Astrocyte (in vitro differentiated cells and primary cell): ENCODE measurements at regions not wholly inside any gene's neighbourhood (a gene's known extent, or its start where the extent isn't known, plus 50 kb on each side); places are given as distances from the start of the nearest gene placed in this dataset.

Experiments
- DNase-seq: peaks from one replicate; pipeline ENCODE4 v3.0.0-alpha.2; 2010; ENCODE audit warnings: low read depth
- FAIRE-seq: peaks from 2 replicates; lab custom pipeline; 2011; peaks lifted over from hg19 to GRCh38; lab: Jason Lieb, UNC
- H2AFZ ChIP-seq: 2 replicates; pipeline ENCODE4 v1.6.0; 2012; ENCODE audit warnings: low read depth, low read length, inconsistent platforms
- H3K27ac ChIP-seq: 2 replicates; pipeline ENCODE4 v1.5.1; 2011; ENCODE audit warnings: low read depth, low read length, inconsistent platforms
- H3K27me3 ChIP-seq: 2 replicates; pipeline ENCODE4 v1.6.0; 2011; ENCODE audit warnings: low read length, inconsistent platforms; ENCODE audit not compliant: insufficient read depth
- H3K36me3 ChIP-seq: 2 replicates; pipeline ENCODE4 v1.5.1; 2011; ENCODE audit warnings: low read length, inconsistent platforms; ENCODE audit not compliant: insufficient read depth
- H3K4me1 ChIP-seq: 2 replicates; pipeline ENCODE4 v1.5.1; 2011; ENCODE audit warnings: low read length, inconsistent platforms; ENCODE audit not compliant: insufficient read depth
- H3K4me2 ChIP-seq: 2 replicates; pipeline ENCODE4 v1.6.0; 2012; ENCODE audit warnings: low read length, inconsistent platforms
- H3K4me3 ChIP-seq: 2 replicates; pipeline ENCODE4 v1.5.1; 2011; ENCODE audit warnings: low read depth, mild to moderate bottlenecking, low read length, inconsistent platforms; ENCODE audit not compliant: insufficient read depth
- H3K79me2 ChIP-seq: 2 replicates; pipeline ENCODE4 v1.6.0; 2012; ENCODE audit warnings: mild to moderate bottlenecking, low read length, inconsistent platforms; ENCODE audit not compliant: insufficient read depth
- H3K9ac ChIP-seq: 2 replicates; pipeline ENCODE4 v1.6.0; 2012; ENCODE audit warnings: mild to moderate bottlenecking, low read length, inconsistent platforms
- H3K9me3 ChIP-seq: 2 replicates; pipeline ENCODE4 v1.5.1; 2012; ENCODE audit warnings: low read depth, mild to moderate bottlenecking, low read length, inconsistent platforms; ENCODE audit not compliant: insufficient read depth
- H4K20me1 ChIP-seq: 2 replicates; pipeline ENCODE4 v1.6.0; 2012; ENCODE audit warnings: low read length, inconsistent platforms; ENCODE audit not compliant: insufficient read depth
- H3K27ac Mint-ChIP-seq: one replicate; pipeline ENCODE4 v1.8.0; 2021; ENCODE audit warnings: mild to moderate bottlenecking, mixed read lengths; ENCODE audit not compliant: unreplicated experiment
- H3K27me3 Mint-ChIP-seq: one replicate; pipeline ENCODE4 v1.8.0; 2021; ENCODE audit warnings: low read depth, mixed read lengths; ENCODE audit not compliant: unreplicated experiment
- H3K36me3 Mint-ChIP-seq: one replicate; pipeline ENCODE4 v1.8.0; 2021; ENCODE audit warnings: low read depth, mixed read lengths; ENCODE audit not compliant: unreplicated experiment
- H3K4me1 Mint-ChIP-seq: one replicate; pipeline ENCODE4 v1.8.0; 2021; ENCODE audit warnings: low read depth, mixed read lengths; ENCODE audit not compliant: unreplicated experiment
- H3K4me3 Mint-ChIP-seq: one replicate; pipeline ENCODE4 v1.8.0; 2021; ENCODE audit warnings: mild to moderate bottlenecking, moderate library complexity, mixed read lengths; ENCODE audit not compliant: unreplicated experiment
- H3K9me3 Mint-ChIP-seq: one replicate; pipeline ENCODE4 v1.8.0; 2021; ENCODE audit warnings: mild to moderate bottlenecking, mixed read lengths; ENCODE audit not compliant: unreplicated experiment
- EZH2 ChIP-seq: IDR thresholded peaks from 2 replicates; pipeline ENCODE4 v1.6.1; 2012; ENCODE audit warnings: mild to moderate bottlenecking, low read length, inconsistent platforms; ENCODE audit not compliant: insufficient read depth
- TF ChIP-seq, protein P1 (sequence below): IDR thresholded peaks from 2 replicates; pipeline ENCODE4 v1.5.1; 2011; ENCODE audit warnings: low read depth, mild to moderate bottlenecking, inconsistent platforms, low read length, moderate library complexity; ENCODE audit not compliant: insufficient read depth

DNA sequence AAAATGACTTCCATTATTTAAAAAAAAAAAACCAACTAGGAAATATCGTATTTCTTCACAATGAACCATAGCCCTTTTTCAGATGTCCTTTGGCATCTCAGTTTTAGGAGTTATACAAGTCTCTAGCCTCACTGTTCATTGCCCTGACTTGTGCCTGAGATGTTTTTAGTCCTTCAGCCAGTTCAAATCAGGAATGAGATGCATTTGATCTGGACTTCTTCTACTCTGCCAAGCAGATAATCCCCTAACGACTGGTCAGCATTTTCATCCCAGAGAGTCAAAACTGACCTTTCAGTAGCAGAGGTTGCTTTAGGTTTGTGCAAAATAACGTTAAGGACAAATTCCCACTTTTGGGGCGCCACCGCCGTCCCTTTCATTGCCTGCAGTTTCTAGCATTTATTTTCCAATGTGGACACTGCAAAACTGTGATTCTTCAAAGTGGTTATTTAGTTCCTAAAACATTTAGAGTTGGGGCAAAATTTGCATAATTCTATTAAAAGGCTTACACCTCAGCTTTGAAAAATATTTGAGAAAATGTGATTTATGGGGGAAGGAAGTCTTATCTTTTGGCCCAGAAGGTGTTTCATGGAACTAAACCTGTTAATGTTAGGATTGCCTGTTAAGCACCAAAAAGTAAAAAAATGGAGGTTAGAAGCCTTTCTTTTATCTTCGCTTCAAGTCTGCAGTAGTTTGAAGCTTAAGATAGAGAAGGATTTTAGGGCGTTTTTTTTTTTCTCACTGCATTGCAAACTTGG is 152.0 kb upstream of the SGK1 start:
- H3K27ac Mint-ChIP-seq, result no peak overlapping the region
- TF ChIP-seq, protein P1, sequence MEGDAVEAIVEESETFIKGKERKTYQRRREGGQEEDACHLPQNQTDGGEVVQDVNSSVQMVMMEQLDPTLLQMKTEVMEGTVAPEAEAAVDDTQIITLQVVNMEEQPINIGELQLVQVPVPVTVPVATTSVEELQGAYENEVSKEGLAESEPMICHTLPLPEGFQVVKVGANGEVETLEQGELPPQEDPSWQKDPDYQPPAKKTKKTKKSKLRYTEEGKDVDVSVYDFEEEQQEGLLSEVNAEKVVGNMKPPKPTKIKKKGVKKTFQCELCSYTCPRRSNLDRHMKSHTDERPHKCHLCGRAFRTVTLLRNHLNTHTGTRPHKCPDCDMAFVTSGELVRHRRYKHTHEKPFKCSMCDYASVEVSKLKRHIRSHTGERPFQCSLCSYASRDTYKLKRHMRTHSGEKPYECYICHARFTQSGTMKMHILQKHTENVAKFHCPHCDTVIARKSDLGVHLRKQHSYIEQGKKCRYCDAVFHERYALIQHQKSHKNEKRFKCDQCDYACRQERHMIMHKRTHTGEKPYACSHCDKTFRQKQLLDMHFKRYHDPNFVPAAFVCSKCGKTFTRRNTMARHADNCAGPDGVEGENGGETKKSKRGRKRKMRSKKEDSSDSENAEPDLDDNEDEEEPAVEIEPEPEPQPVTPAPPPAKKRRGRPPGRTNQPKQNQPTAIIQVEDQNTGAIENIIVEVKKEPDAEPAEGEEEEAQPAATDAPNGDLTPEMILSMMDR, result no peak
- no peak for TF ChIP-seq EZH2
- H3K36me3 ChIP-seq, result no peaks in the 10 kb centered on the region
- H3K27ac ChIP-seq, result no peak overlapping the region
- no peaks in the 10 kb centered on the region for H4K20me1 ChIP-seq
- H3K27me3 Mint-ChIP-seq, result no peaks in the 10 kb centered on the region
- H3K4me3 ChIP-seq, result no peak overlapping the region
- peaks cover 16% of the 10 kb centered on the region for H3K4me1 ChIP-seq
- no peak overlapping the region for H3K9ac ChIP-seq
- no peaks in the 10 kb centered on the region for H3K36me3 Mint-ChIP-seq
- H3K27me3 ChIP-seq, result no peaks in the 10 kb centered on the region
- H3K9me3 ChIP-seq, result no peaks in the 10 kb centered on the region
- H3K4me2 ChIP-seq, result no peak overlapping the region
- DNase-seq, result no peak
- no peak for FAIRE-seq
- peaks cover 27% of the 10 kb centered on the region for H3K4me1 Mint-ChIP-seq
- H3K4me3 Mint-ChIP-seq, result no peak overlapping the region
- H3K9me3 Mint-ChIP-seq, result no peaks in the 10 kb centered on the region
- H3K79me2 ChIP-seq, result no peaks in the 10 kb centered on the region
- no peak overlapping the region for H2AFZ ChIP-seq

DNA sequence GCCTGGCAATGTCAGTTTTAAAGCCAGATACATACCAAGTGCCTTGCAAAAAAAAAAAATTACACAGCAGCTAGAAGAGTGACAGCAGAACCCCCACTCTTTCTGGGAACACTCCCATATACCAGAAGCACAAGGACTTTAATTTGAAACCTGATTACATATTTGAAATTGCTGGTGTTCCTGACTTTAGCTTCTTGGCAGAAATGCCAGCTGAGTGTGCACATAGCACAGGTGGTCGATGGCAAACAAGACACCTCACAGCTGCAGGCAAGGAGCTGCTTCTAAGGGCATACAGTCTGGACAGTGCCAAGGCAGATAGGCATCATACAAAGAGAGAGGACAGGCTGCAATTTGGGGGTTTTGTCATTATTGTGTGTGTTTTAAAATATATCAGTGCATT is 150.7 kb upstream of the SGK1 start:
- Mint-ChIP-seq H3K4me3 (no peak overlapping the region), H3K27ac (peak overlapping the region; percentile 71), H3K36me3 (no peaks in the 10 kb centered on the region), H3K4me1 (peaks cover 32% of the 10 kb centered on the region), H3K27me3 (no peaks in the 10 kb centered on the region), H3K9me3 (no peaks in the 10 kb centered on the region)
- DNase-seq (no peak), FAIRE-seq (no peak)
- Histone ChIP-seq H4K20me1 (no peaks in the 10 kb centered on the region), H3K4me1 (peaks cover 25% of the 10 kb centered on the region), H3K4me2 (no peak overlapping the region), H3K27ac (no peak overlapping the region), H3K27me3 (no peaks in the 10 kb centered on the region), H3K36me3 (no peaks in the 10 kb centered on the region), H2AFZ (no peak overlapping the region), H3K79me2 (no peaks in the 10 kb centered on the region), H3K4me3 (no peak overlapping the region), H3K9me3 (no peaks in the 10 kb centered on the region), H3K9ac (no peak overlapping the region)
- TF ChIP-seq, protein P1, result no peak
- TF ChIP-seq EZH2, result no peak

DNA sequence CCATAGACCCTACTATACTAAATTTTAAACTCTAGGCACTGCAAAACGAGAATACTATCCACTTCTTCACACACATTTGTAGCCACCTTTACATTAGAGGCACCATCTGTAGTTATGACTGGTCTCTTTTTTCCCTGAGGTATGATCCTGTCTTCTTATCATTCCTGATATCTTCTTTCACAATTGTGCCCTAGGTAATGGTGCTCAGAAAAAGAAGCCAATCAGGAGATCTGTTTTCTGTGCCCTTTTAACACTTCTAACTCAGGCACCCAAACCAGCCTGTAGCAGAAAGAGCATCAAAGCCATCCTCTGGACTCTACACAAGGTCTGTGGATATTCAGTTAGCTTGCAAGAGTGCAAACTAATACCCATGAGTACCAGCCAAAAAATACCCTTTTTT is 149.7 kb upstream of the SGK1 start:
- Mint-ChIP-seq H3K27me3 (no peaks in the 10 kb centered on the region), H3K4me1 (peaks cover 32% of the 10 kb centered on the region), H3K4me3 (no peak overlapping the region), H3K27ac (no peak overlapping the region), H3K36me3 (no peaks in the 10 kb centered on the region), H3K9me3 (no peaks in the 10 kb centered on the region)
- Histone ChIP-seq H3K36me3 (no peaks in the 10 kb centered on the region), H3K9me3 (no peaks in the 10 kb centered on the region), H2AFZ (no peak overlapping the region), H3K9ac (no peak overlapping the region), H3K4me1 (peaks cover 25% of the 10 kb centered on the region), H4K20me1 (no peaks in the 10 kb centered on the region), H3K4me3 (no peak overlapping the region), H3K79me2 (no peaks in the 10 kb centered on the region), H3K4me2 (no peak overlapping the region), H3K27me3 (no peaks in the 10 kb centered on the region), H3K27ac (no peak overlapping the region)
- TF ChIP-seq, protein P1, result no peak
- TF ChIP-seq EZH2, result no peak
- FAIRE-seq, result no peak
- DNase-seq, result no peak
